ENCODE measurements at regions not wholly inside any gene's neighbourhood (a gene's known extent, or its start where the extent isn't known, plus 50 kb on each side); places are given as distances from the start of the nearest gene placed in this dataset.
A peak's percentile ranks its signal among the peaks of the same experiment; 100 is the strongest.

DNA sequence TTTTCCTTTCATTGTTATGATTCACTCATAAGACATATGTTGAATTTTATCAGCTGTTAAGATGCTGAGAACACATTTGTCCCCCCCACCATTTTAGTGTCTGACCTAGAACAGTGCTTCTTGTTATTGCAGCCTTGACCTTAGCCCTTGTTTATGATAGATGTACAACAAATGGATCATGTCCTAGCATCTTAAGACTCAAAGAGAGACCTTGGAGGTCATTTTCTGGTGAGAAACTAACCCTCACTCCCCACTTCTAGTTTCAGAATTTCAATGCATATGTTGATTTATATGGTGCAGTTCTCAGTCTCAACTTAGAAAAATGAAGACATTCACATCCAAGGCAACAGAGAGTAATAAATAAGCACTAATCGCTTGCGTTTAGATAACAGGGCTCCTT lies 391.2 kb downstream of the AEBP2 start:
- Mint-ChIP-seq H3K27ac (ENCODE audit: unreplicated experiment) (no peak overlapping the region), H3K36me3 (ENCODE audit: low read depth) (no peaks in the 10 kb centered on the region), H3K4me3 (ENCODE audit: unreplicated experiment) (no peak overlapping the region), H3K27me3 (ENCODE audit: low read depth) (no peaks in the 10 kb centered on the region), H3K9me3 (ENCODE audit: low read depth) (no peaks in the 10 kb centered on the region), H3K4me1 (ENCODE audit: low read depth) (peaks cover 17% of the 10 kb centered on the region)
- TF ChIP-seq CTCF (IDR thresholded peaks at IDR 0.05): no peak
- no peak for DNase-seq (ENCODE audit: low spot score)

DNA sequence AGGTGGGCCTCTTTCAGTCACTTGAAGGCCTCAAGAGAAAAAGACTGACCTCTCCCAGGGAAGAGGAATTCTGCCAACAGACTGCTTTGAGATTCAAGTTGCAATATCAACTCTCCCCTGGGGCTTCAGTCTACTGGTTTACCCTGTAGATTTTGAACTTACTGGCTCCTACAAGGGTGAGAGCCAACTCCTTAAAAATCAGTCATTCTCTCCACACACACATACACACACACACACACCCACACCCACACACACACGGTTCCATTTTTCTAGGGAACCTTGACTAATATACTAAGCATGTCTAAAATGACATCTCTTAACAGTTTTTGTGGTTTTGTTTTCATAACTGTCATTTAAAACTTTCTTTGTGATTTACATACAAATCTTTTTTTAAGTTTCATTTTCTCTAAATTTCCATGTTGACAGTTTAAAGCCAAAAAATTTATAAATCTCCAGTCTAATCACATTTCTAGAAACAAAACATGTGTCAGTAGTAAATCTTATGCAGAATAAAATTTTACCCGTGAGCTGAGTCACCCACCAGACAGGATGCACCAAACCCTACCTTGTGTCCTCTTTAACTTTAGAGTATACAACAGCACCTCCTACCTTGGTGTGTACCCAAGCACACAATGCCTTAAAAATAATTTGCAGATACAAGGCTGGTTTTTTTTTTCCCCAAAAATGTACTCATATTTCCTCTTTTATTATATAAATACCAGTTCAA lies 394.6 kb downstream of the AEBP2 start:
- peak; percentile 31 for TF ChIP-seq CTCF (IDR thresholded peaks at IDR 0.05)
- DNase-seq (ENCODE audit: low spot score): no peak
- Mint-ChIP-seq H3K27me3 (ENCODE audit: low read depth) (no peaks in the 10 kb centered on the region), H3K27ac (ENCODE audit: unreplicated experiment) (peak overlapping the region; percentile 60), H3K4me3 (ENCODE audit: unreplicated experiment) (no peak overlapping the region), H3K9me3 (ENCODE audit: low read depth) (no peaks in the 10 kb centered on the region), H3K4me1 (ENCODE audit: low read depth) (peaks cover 17% of the 10 kb centered on the region), H3K36me3 (ENCODE audit: low read depth) (peaks cover 2% of the 10 kb centered on the region)

- no peak for TF ChIP-seq CTCF (IDR thresholded peaks at IDR 0.05)
- H3K27me3 Mint-ChIP-seq (ENCODE audit: low read depth): no peaks in the 10 kb centered on the region
- H3K27ac Mint-ChIP-seq (ENCODE audit: unreplicated experiment): no peak overlapping the region
- peaks cover 2% of the 10 kb centered on the region for H3K36me3 Mint-ChIP-seq (ENCODE audit: low read depth)
- no peaks in the 10 kb centered on the region for H3K9me3 Mint-ChIP-seq (ENCODE audit: low read depth)
- DNase-seq (ENCODE audit: low spot score): no peak
- no peak overlapping the region for H3K4me3 Mint-ChIP-seq (ENCODE audit: unreplicated experiment)
- peaks cover 20% of the 10 kb centered on the region for H3K4me1 Mint-ChIP-seq (ENCODE audit: low read depth)
Measured at GRCh38 chr12:19834592-19834991, 395.3 kb downstream of the AEBP2 start.

GRCh38 chr12:19836056-19836455 lies 396.8 kb downstream of the AEBP2 start:
- DNase-seq (ENCODE audit: low spot score): no peak
- H3K4me3 Mint-ChIP-seq (ENCODE audit: unreplicated experiment): no peak overlapping the region
- TF ChIP-seq CTCF (IDR thresholded peaks at IDR 0.05): no peak
- peaks cover 2% of the 10 kb centered on the region for H3K36me3 Mint-ChIP-seq (ENCODE audit: low read depth)
- H3K27me3 Mint-ChIP-seq (ENCODE audit: low read depth): no peaks in the 10 kb centered on the region
- peaks cover 23% of the 10 kb centered on the region for H3K4me1 Mint-ChIP-seq (ENCODE audit: low read depth)
- H3K27ac Mint-ChIP-seq (ENCODE audit: unreplicated experiment): no peak overlapping the region
- no peaks in the 10 kb centered on the region for H3K9me3 Mint-ChIP-seq (ENCODE audit: low read depth)

GRCh38 chr12:19836456-19836855 lies 397.2 kb downstream of the AEBP2 start:
- Mint-ChIP-seq H3K4me1 (ENCODE audit: low read depth) (peaks cover 23% of the 10 kb centered on the region), H3K9me3 (ENCODE audit: low read depth) (no peaks in the 10 kb centered on the region), H3K27me3 (ENCODE audit: low read depth) (no peaks in the 10 kb centered on the region), H3K36me3 (ENCODE audit: low read depth) (peaks cover 2% of the 10 kb centered on the region), H3K4me3 (ENCODE audit: unreplicated experiment) (no peak overlapping the region), H3K27ac (ENCODE audit: unreplicated experiment) (no peak overlapping the region)
- DNase-seq (ENCODE audit: low spot score): no peak
- no peak for TF ChIP-seq CTCF (IDR thresholded peaks at IDR 0.05)

All from chondrocyte (in vitro differentiated cells).